ENCODE measurements at regions not wholly inside any gene's neighbourhood (a gene's known extent, or its start where the extent isn't known, plus 50 kb on each side); places are given as distances from the start of the nearest gene placed in this dataset.
A peak's percentile ranks its signal among the peaks of the same experiment; 100 is the strongest.

GRCh38 chr6:165846123-165846966 lies 183.3 kb upstream of the PDE10A start:
- intact Hi-C loops (cut with micrococcal nuclease; ENCODE audit: unreplicated experiment) = no loop called here
- CTCF ChIA-PET = no interaction called here
- peaks cover 10% of the 10 kb centered on the region for H3K4me1 ChIP-seq (ENCODE audit: insufficient read depth, low read length, poor library complexity, severe bottlenecking)
- POLR2A ChIA-PET (ENCODE audit: low non-redundant PET) = no interaction called here
- no peaks in the 10 kb centered on the region for H3K36me3 ChIP-seq (ENCODE audit: insufficient read depth, low read length, poor library complexity, severe bottlenecking)
- no peak overlapping the region for H3K27ac ChIP-seq (ENCODE audit: low read depth, low read length, poor library complexity, severe bottlenecking)
- TF ChIP-seq EZH2 (IDR thresholded peaks at IDR 0.05; ENCODE audit: borderline replicate concordance, low read depth, low read length, poor library complexity, severe bottlenecking) (peak; percentile 81), CTCF (conservative IDR thresholded peaks at IDR 0.05; ENCODE audit: low read depth, low read length) (no peak)
- no TSS peak for BruUV-seq (replicated peaks)
- H3K27me3 ChIP-seq (replicated peaks; ENCODE audit: insufficient read depth, low read depth, low read length, poor library complexity) = peaks cover 64% of the 10 kb centered on the region
- no peaks in the 10 kb centered on the region for H3K9me3 ChIP-seq (ENCODE audit: low read depth, low read length, poor library complexity, severe bottlenecking)
- peak overlapping the region; percentile 9 for H3K4me3 ChIP-seq (ENCODE audit: low read depth, low read length, poor library complexity, severe bottlenecking)
- DNase-seq (ENCODE audit: low spot score) = no peak

GRCh38 chr6:165845493-165845892 lies 182.5 kb upstream of the PDE10A start:
- TF ChIP-seq CTCF (conservative IDR thresholded peaks at IDR 0.05; ENCODE audit: low read depth, low read length) (no peak), EZH2 (IDR thresholded peaks at IDR 0.05; ENCODE audit: borderline replicate concordance, low read depth, low read length, poor library complexity, severe bottlenecking) (no peak)
- BruUV-seq (replicated peaks) = no TSS peak
- H3K36me3 ChIP-seq (ENCODE audit: insufficient read depth, low read length, poor library complexity, severe bottlenecking) = no peaks in the 10 kb centered on the region
- no peak overlapping the region for H3K27ac ChIP-seq (ENCODE audit: low read depth, low read length, poor library complexity, severe bottlenecking)
- intact Hi-C loops (cut with micrococcal nuclease; ENCODE audit: unreplicated experiment) = no loop called here
- POLR2A ChIA-PET (ENCODE audit: low non-redundant PET) = no interaction called here
- H3K4me3 ChIP-seq (ENCODE audit: low read depth, low read length, poor library complexity, severe bottlenecking) = no peak overlapping the region
- no peak for DNase-seq (ENCODE audit: low spot score)
- CTCF ChIA-PET = no interaction called here
- no peaks in the 10 kb centered on the region for H3K9me3 ChIP-seq (ENCODE audit: low read depth, low read length, poor library complexity, severe bottlenecking)
- H3K27me3 ChIP-seq (replicated peaks; ENCODE audit: insufficient read depth, low read depth, low read length, poor library complexity) = peaks cover 62% of the 10 kb centered on the region
- peaks cover 10% of the 10 kb centered on the region for H3K4me1 ChIP-seq (ENCODE audit: insufficient read depth, low read length, poor library complexity, severe bottlenecking)

GRCh38 chr6:165844801-165845364 lies 181.8 kb upstream of the PDE10A start:
- CTCF ChIA-PET = no interaction called here
- BruUV-seq (replicated peaks) = no TSS peak
- no peak overlapping the region for H3K4me3 ChIP-seq (ENCODE audit: low read depth, low read length, poor library complexity, severe bottlenecking)
- no peak for DNase-seq (ENCODE audit: low spot score)
- POLR2A ChIA-PET (ENCODE audit: low non-redundant PET) = no interaction called here
- no peaks in the 10 kb centered on the region for H3K9me3 ChIP-seq (ENCODE audit: low read depth, low read length, poor library complexity, severe bottlenecking)
- H3K27ac ChIP-seq (ENCODE audit: low read depth, low read length, poor library complexity, severe bottlenecking) = no peak overlapping the region
- no peak for TF ChIP-seq EZH2 (IDR thresholded peaks at IDR 0.05; ENCODE audit: borderline replicate concordance, low read depth, low read length, poor library complexity, severe bottlenecking)
- TF ChIP-seq CTCF (conservative IDR thresholded peaks at IDR 0.05; ENCODE audit: low read depth, low read length) = no peak
- no peaks in the 10 kb centered on the region for H3K36me3 ChIP-seq (ENCODE audit: insufficient read depth, low read length, poor library complexity, severe bottlenecking)
- peaks cover 10% of the 10 kb centered on the region for H3K4me1 ChIP-seq (ENCODE audit: insufficient read depth, low read length, poor library complexity, severe bottlenecking)
- H3K27me3 ChIP-seq (replicated peaks; ENCODE audit: insufficient read depth, low read depth, low read length, poor library complexity) = peaks cover 58% of the 10 kb centered on the region
- intact Hi-C loops (cut with micrococcal nuclease; ENCODE audit: unreplicated experiment) = no loop called here

Measured in A673 (cell line).